Stromal cell of bone marrow (primary cell): ENCODE measurements at regions not wholly inside any gene's neighbourhood (a gene's known extent, or its start where the extent isn't known, plus 50 kb on each side); places are given as distances from the start of the nearest gene placed in this dataset.

Source experiments
- DNase-seq: peaks from one replicate; pipeline ENCODE4 v3.0.0-alpha.2; 2012; ENCODE audit warnings: low read depth

DNA sequence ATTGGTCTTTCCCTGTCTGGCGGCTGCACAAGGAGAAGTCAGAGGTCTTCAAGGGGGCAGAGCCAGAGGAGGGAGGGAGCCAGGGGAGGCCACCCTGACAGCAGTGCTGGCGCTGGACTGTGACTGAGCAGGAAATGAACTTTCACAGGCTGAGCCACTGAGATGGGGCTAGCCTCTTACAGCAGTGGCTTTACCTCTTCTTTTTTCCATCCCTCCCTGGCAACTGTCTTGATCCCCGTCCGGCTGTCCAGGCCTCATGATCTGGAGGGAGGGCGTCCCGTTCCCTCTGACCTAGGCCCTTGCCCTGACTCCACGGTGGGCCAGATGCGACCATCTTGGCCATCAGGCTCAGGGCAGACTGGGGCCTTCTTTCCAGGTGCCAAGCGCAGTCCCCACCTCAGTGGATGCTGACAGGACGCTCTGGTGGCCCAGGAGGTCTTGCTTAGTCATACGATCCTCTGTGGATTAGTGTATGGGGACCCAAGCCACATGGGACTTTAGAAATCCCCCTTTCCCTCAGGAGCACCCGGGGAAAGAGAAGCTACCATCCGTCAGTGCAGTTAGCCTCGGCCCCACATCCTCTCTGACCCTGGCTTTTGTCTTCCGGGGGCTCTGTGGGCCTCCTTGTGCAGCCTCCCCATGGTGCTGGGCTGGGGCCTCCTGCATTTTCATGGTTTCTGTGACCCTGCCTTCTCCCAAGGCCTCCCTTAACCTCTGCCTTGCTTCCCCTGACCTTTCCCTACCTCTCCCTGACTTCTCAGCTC is 57.4 kb upstream of the CCDC167 start:
- DNase-seq, result no peak

GRCh38 chr6:37555040-37555781 is 55.5 kb upstream of the CCDC167 start:
- no peak for DNase-seq

DNA sequence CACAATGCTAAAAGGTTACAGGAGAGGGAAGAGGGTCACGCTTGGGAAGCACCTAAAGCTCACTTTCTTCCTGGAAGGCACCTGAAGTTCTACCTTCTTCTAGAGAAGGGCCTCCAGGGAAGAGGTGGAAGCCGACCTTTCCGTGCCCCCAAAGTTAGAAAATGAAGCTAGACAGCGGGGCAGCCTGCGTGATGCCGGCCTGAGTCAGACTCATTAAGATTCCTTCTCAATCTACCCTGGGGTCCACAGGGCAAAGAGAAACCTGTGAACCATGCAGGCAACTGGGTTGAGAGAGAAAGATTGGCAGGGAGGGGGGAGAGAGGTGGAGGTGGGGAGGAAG is 54.8 kb upstream of the CCDC167 start:
- DNase-seq, result no peak

DNA sequence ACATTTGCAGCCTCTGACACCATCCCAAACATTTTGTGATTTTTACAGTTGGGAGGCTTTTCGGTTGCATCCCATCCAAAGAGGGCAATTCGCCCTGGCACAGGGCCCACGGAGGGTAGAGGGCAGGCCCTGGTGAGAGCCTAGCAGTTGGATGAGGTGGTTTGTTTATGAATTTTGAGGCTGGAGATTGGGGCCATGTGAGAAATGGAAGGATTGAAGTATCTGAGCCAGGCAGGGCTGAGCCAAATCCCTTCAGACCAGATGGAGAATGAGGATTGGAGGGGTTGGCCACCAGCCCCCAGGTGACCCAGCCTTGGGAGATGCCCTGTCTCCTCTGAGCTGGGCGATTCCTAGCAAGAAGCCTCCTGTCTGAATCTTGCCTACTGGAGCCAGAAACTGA is 52.6 kb upstream of the CCDC167 start:
- no peak for DNase-seq

DNA sequence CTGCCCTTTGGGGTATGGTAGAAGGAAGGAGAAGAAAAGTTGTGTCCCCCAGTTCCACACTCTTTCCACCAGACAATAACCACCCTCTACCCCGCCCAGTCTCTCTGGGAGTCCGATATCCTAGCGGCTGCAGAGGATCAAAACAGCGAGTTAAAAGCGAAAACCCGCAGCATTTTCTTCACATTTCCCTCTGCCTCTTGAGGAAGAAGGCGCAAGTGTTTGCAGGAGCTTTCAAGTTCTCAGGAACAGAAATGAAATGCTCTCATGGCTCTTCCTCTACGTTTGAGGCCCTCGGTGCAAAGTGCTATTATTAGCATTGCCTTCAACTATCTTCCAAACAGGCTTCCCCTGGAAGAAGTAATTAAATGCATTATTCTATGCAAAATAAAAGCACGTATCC is 52.2 kb upstream of the CCDC167 start:
- DNase-seq, result no peak

DNA sequence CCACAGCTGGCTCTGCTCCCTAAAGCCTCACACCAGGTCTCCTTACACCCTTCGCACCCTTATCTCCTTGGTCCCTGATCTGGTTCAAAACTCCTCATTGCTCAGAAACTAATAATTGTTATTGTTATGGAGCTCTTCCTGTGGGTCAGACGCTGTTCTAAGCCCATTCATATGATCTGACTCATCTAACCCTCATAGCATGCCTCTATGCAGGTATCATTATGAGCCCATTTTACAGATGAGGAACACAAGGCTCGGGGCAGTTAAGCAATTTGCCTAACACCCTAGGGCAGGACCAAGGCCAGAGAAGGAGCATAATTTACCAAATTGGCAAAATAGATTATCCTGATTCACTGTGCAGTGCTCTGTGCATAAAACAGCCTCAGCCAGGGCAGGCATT is 51.8 kb upstream of the CCDC167 start:
- DNase-seq, result no peak

DNA sequence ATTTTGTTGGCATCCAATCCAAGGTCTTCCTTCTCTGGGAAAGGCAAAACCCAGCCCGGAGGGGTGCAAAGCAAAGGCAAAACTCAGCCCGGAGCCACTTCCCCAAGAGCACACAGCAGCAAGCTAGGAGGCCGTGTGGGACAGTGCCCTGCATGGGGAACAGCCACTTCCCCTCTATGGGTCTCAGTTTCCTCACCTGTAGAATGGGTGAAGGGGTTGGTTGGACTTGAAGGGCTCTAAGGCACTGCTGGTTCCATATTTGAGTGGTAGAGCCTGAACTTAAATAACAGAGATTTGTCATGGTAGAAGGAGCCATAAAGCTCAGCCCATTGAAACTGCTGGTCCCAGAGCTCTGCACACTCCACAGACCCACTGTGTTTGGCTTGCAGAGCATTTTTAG is 51.3 kb upstream of the CCDC167 start:
- no peak for DNase-seq

DNA sequence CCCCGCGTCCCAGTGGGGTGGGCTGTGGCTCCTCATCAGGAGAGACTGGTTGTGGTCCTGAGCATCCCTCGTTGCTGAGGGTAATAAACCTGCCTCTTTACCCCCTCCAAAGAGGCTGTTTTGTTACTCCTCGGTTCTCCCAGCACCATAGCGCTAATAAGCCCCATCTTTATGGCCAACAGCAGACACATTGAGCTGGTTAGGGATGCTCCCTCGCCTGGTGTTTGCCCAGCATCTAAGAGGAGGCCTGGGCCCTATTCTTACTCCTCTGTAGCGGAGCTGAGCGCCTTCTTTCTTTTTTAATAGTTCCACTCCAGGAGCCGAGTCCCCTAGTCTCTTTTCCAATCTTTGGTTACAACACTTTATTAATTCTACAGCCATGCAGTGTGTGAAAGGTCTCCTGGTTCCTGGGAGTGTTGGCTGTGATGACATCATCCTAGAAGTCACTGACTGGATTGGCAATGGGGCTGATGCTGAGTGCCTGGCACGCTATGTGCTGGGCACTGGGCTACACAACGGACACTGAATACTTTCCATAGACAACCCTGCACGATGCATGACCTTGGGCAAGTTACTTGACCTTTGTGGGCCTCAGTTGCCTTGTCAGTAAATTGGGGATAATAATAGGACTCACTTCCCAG is 50.6 kb upstream of the CCDC167 start:
- DNase-seq, result no peak

- DNase-seq, result no peak
Observed at GRCh38 chr6:37549558-37549957, 49.9 kb upstream of the CCDC167 start.
